GM18858 (cell line): ENCODE measurements at regions not wholly inside any gene's neighbourhood (a gene's known extent, or its start where the extent isn't known, plus 50 kb on each side); places are given as distances from the start of the nearest gene placed in this dataset.

ENCODE experiments used
- ATAC-seq: cut with Tn5 transposase; IDR thresholded peaks from one replicate; pipeline ENCODE4 v1.9.1; 2021; ENCODE audit not compliant: unreplicated experiment

GRCh38 chr11:31959716-31960115 lies 131.2 kb upstream of the RCN1 start:
- no peak for ATAC-seq

GRCh38 chr11:31958076-31958735 lies 132.7 kb upstream of the RCN1 start:
- ATAC-seq = peak; percentile 71

GRCh38 chr11:31957674-31958073 lies 133.2 kb upstream of the RCN1 start:
- ATAC-seq = no peak

GRCh38 chr11:31956310-31956709 lies 134.6 kb upstream of the RCN1 start:
- no peak for ATAC-seq

GRCh38 chr11:31955838-31956237 lies 135.0 kb upstream of the RCN1 start:
- no peak for ATAC-seq

- no peak for ATAC-seq
These were observed 137.0 kb upstream of the RCN1 start for GRCh38 chr11:31953803-31954327.

GRCh38 chr11:31949733-31950200 lies 138.6 kb upstream of the PAX6 start:
- ATAC-seq = peak; percentile 89

GRCh38 chr11:31947051-31947450 lies 135.9 kb upstream of the PAX6 start:
- ATAC-seq = no peak

- ATAC-seq = peak; percentile 94
These were observed 132.1 kb upstream of the PAX6 start for GRCh38 chr11:31943056-31943780.

- ATAC-seq = no peak
These were observed 129.4 kb upstream of the PAX6 start for GRCh38 chr11:31940371-31941037.

GRCh38 chr11:31939004-31939403 lies 127.9 kb upstream of the PAX6 start:
- no peak for ATAC-seq

- ATAC-seq = no peak
These were observed 125.2 kb upstream of the PAX6 start for GRCh38 chr11:31936312-31936711.

GRCh38 chr11:31932879-31933278 lies 121.8 kb upstream of the PAX6 start:
- no peak for ATAC-seq

- no peak for ATAC-seq
These were observed 116.9 kb upstream of the PAX6 start for GRCh38 chr11:31927982-31928381.

GRCh38 chr11:31926816-31927528 lies 115.8 kb upstream of the PAX6 start:
- no peak for ATAC-seq

GRCh38 chr11:31926106-31926505 lies 115.0 kb upstream of the PAX6 start:
- no peak for ATAC-seq

GRCh38 chr11:31922450-31922849 lies 111.3 kb upstream of the PAX6 start:
- peak; percentile 58 for ATAC-seq

GRCh38 chr11:31921081-31921480 lies 110.0 kb upstream of the PAX6 start:
- ATAC-seq = no peak

- no peak for ATAC-seq
These were observed 108.1 kb upstream of the PAX6 start for GRCh38 chr11:31919175-31919574.

GRCh38 chr11:31915867-31916266 lies 104.7 kb upstream of the PAX6 start:
- ATAC-seq = no peak

GRCh38 chr11:31913985-31914384 lies 102.9 kb upstream of the PAX6 start:
- ATAC-seq = peak; percentile 87
